Fibroblast of mammary gland (primary cell): ENCODE measurements at regions not wholly inside any gene's neighbourhood (a gene's known extent, or its start where the extent isn't known, plus 50 kb on each side); places are given as distances from the start of the nearest gene placed in this dataset.

Experiments used
- DNase-seq: peaks from one replicate; pipeline ENCODE4 v3.0.0-alpha.2; 2010; ENCODE audit warnings: low read depth
- H3K4me3 ChIP-seq: 2 replicates; pipeline ENCODE4 v1.5.1; 2011; ENCODE audit warnings: low read depth, mild to moderate bottlenecking, low read length, moderate library complexity; ENCODE audit not compliant: control insufficient read depth
- TF ChIP-seq, protein P1 (sequence below): conservative IDR thresholded peaks from 2 replicates; pipeline ENCODE4 v1.5.1; 2011; ENCODE audit warnings: low read depth, low read length, inconsistent platforms; ENCODE audit not compliant: control insufficient read depth, insufficient read depth

- TF ChIP-seq, protein P1, sequence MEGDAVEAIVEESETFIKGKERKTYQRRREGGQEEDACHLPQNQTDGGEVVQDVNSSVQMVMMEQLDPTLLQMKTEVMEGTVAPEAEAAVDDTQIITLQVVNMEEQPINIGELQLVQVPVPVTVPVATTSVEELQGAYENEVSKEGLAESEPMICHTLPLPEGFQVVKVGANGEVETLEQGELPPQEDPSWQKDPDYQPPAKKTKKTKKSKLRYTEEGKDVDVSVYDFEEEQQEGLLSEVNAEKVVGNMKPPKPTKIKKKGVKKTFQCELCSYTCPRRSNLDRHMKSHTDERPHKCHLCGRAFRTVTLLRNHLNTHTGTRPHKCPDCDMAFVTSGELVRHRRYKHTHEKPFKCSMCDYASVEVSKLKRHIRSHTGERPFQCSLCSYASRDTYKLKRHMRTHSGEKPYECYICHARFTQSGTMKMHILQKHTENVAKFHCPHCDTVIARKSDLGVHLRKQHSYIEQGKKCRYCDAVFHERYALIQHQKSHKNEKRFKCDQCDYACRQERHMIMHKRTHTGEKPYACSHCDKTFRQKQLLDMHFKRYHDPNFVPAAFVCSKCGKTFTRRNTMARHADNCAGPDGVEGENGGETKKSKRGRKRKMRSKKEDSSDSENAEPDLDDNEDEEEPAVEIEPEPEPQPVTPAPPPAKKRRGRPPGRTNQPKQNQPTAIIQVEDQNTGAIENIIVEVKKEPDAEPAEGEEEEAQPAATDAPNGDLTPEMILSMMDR: no peak
- no peak overlapping the region for H3K4me3 ChIP-seq
- DNase-seq: peak; percentile 54
Observed at GRCh38 chr3:66738625-66739365, 238.0 kb upstream of the LRIG1 start.

- no peak for DNase-seq
- TF ChIP-seq, protein P1: no peak
- H3K4me3 ChIP-seq: no peak overlapping the region
Observed at GRCh38 chr3:66740260-66740659, 239.4 kb upstream of the LRIG1 start.

GRCh38 chr3:66744521-66744920 is 243.7 kb upstream of the LRIG1 start:
- TF ChIP-seq, protein P1: no peak
- no peak for DNase-seq

GRCh38 chr3:66744986-66745385 is 244.2 kb upstream of the LRIG1 start:
- TF ChIP-seq, protein P1: no peak
- no peak for DNase-seq
- no peak overlapping the region for H3K4me3 ChIP-seq

More at GRCh38 chr3:66744521-66744920, 243.7 kb upstream of the LRIG1 start:
- H3K4me3 ChIP-seq: no peak overlapping the region

GRCh38 chr3:66747261-66747660 is 246.4 kb upstream of the LRIG1 start:
- TF ChIP-seq, protein P1: no peak
- H3K4me3 ChIP-seq: no peak overlapping the region
- no peak for DNase-seq

GRCh38 chr3:66747696-66748095 is 246.9 kb upstream of the LRIG1 start:
- TF ChIP-seq, protein P1: no peak
- DNase-seq: no peak
- no peak overlapping the region for H3K4me3 ChIP-seq
